C4-2B (cell line): ENCODE measurements at regions not wholly inside any gene's neighbourhood (a gene's known extent, or its start where the extent isn't known, plus 50 kb on each side); places are given as distances from the start of the nearest gene placed in this dataset.

ENCODE experiments used
- CTCF ChIP-seq: fragments of 450-650 bp; conservative IDR thresholded peaks from 2 replicates; pipeline ENCODE4 v1.5.1; 2017; ENCODE audit warnings: mild to moderate bottlenecking
- ZFX ChIP-seq: fragments of 450-650 bp; IDR thresholded peaks from 2 replicates; pipeline ENCODE4 v1.6.1; 2017

- TF ChIP-seq CTCF (no peak), ZFX (no peak)
Observed at GRCh38 chr16:51497541-51498211, 346.6 kb upstream of the SALL1 start.
